H1 (cell line): ENCODE measurements at regions not wholly inside any gene's neighbourhood (a gene's known extent, or its start where the extent isn't known, plus 50 kb on each side); places are given as distances from the start of the nearest gene placed in this dataset.

ENCODE experiments used
- CTCF ChIA-PET: fragments of 300-600 bp; sonication (Branson Sonifier 250); formaldehyde crosslinking; loops from one replicate; lab custom pipeline; 2021; ENCODE audit not compliant: partially characterized antibody; lab: Charles Lee
- POLR2A ChIA-PET: fragments of 300-600 bp; sonication (Branson Sonifier 250); formaldehyde crosslinking; loops from one replicate; lab custom pipeline; 2021; ENCODE audit warnings: inconsistent platforms; ENCODE audit not compliant: partially characterized antibody; lab: Charles Lee
- DNase-seq, 2 experiments: peaks; one replicate each; pipeline versions ENCODE4 v3.0.0 to v3.0.0-alpha.2; 2010 to 2022; ENCODE audit warnings: low spot score in 2 of 2, low read depth in 1 of 2, mixed read lengths in 1 of 2
- FAIRE-seq: peaks from 2 replicates; lab custom pipeline; 2011; peaks lifted over from hg19 to GRCh38; lab: Jason Lieb, UNC
- H2AFZ ChIP-seq: 2 replicates; pipeline ENCODE4 v1.8.1; 2012; ENCODE audit warnings: low read length, inconsistent platforms
- H2AK5ac ChIP-seq: 2 replicates; pipeline ENCODE4 v1.6.1; 2013; ENCODE audit warnings: low read depth, low read length
- H2BK120ac ChIP-seq: replicated peaks from 2 replicates; pipeline ENCODE3; 2013; ENCODE audit warnings: low read depth, low read length, inconsistent platforms
- H2BK12ac ChIP-seq: 2 replicates; pipeline ENCODE4 v1.6.1; 2013; ENCODE audit warnings: low read depth, low read length
- H2BK15ac ChIP-seq: 2 replicates; pipeline ENCODE4 v1.6.1; 2013; ENCODE audit warnings: low read length
- H2BK20ac ChIP-seq: 2 replicates; pipeline ENCODE4 v1.6.1; 2013; ENCODE audit warnings: low read length
- H2BK5ac ChIP-seq: 2 replicates; pipeline ENCODE4 v1.6.1; 2013; ENCODE audit warnings: low read depth, low read length
- H3K14ac ChIP-seq: 2 replicates; pipeline ENCODE4 v1.6.1; 2013; ENCODE audit warnings: inconsistent platforms; ENCODE audit not compliant: insufficient read length
- H3K18ac ChIP-seq: 2 replicates; pipeline ENCODE4 v1.6.1; 2013; ENCODE audit warnings: low read length; ENCODE audit errors: extremely low read depth
- H3K23ac ChIP-seq: 2 replicates; pipeline ENCODE4 v1.6.1; 2013; ENCODE audit warnings: inconsistent platforms; ENCODE audit not compliant: insufficient read length
- H3K23me2 ChIP-seq: 2 replicates; pipeline ENCODE4 v1.6.1; 2013; ENCODE audit warnings: low read depth, low read length
- H3K27ac ChIP-seq: 2 replicates; pipeline ENCODE4 v1.6.1; 2011; ENCODE audit warnings: low read depth, low read length, inconsistent platforms
- H3K27me3 ChIP-seq, 4 experiments: replicated peaks in 1 of 4; 1 replicate in 1 of 4; 2 replicates in 3 of 4; pipeline versions ENCODE4 v1.6.1 to v1.8.1; 2011 to 2013; ENCODE audit warnings: low read length in 3 of 4, mild to moderate bottlenecking in 3 of 4, inconsistent platforms in 2 of 4, mixed read lengths in 2 of 4, moderate library complexity in 1 of 4; ENCODE audit not compliant: control insufficient read depth in 3 of 4, insufficient read depth in 3 of 4; ENCODE audit errors: extremely low read depth in 1 of 4
- H3K36me3 ChIP-seq, 4 experiments: 2 replicates each; pipeline versions ENCODE4 v1.6.1 to v1.8.1; 2011 to 2013; ENCODE audit warnings: mild to moderate bottlenecking in 4 of 4, low read length in 3 of 4, moderate library complexity in 2 of 4, control low read depth in 1 of 4, inconsistent platforms in 1 of 4; ENCODE audit not compliant: insufficient read depth in 4 of 4, control insufficient read depth in 2 of 4
- H3K4ac ChIP-seq: replicated peaks from 2 replicates; pipeline ENCODE3; 2013; ENCODE audit warnings: low read length, low read depth, mixed read lengths, inconsistent platforms; ENCODE audit not compliant: insufficient read length
- H3K4me1 ChIP-seq, 4 experiments: replicated peaks in 1 of 4; 1 replicate in 1 of 4; 2 replicates in 3 of 4; pipeline versions ENCODE4 v1.6.1 to v1.8.1; 2011 to 2013; ENCODE audit warnings: low read length in 3 of 4, inconsistent platforms in 2 of 4, mixed read lengths in 1 of 4; ENCODE audit not compliant: insufficient read depth in 4 of 4, control insufficient read depth in 3 of 4
- H3K4me2 ChIP-seq, 2 experiments: 2 replicates each; pipeline versions ENCODE4 v1.6.1 to v1.8.1; 2011 to 2013; ENCODE audit warnings: low read depth in 2 of 2, low read length in 2 of 2, control low read depth in 1 of 2, inconsistent platforms in 1 of 2, mild to moderate bottlenecking in 1 of 2; ENCODE audit not compliant: insufficient read depth in 1 of 2
- H3K4me3 ChIP-seq, 4 experiments: fragments of 200-600, 300-600 bp in 1 of 4; sonication (generic), shearing (Covaris generic), sonication (Bioruptor Twin) in 1 of 4; 2 replicates each; pipeline versions ENCODE4 v1.5.1 to v1.8.1; 2011 to 2016; ENCODE audit warnings: low read length in 4 of 4, low read depth in 3 of 4, control low read depth in 2 of 4, inconsistent platforms in 2 of 4, mild to moderate bottlenecking in 2 of 4, mixed read lengths in 1 of 4, moderate library complexity in 1 of 4; ENCODE audit not compliant: insufficient read depth in 2 of 4; ENCODE audit errors: extremely low read depth in 1 of 4
- H3K56ac ChIP-seq: replicated peaks from 2 replicates; pipeline ENCODE3; 2013; ENCODE audit warnings: low read depth, mild to moderate bottlenecking, mixed read lengths, low read length, inconsistent platforms; ENCODE audit not compliant: insufficient read length
- H3K79me1 ChIP-seq: 2 replicates; pipeline ENCODE4 v1.6.1; 2013; ENCODE audit warnings: low read depth, low read length, control low read depth
- H3K79me2 ChIP-seq, 2 experiments: 2 replicates each; pipeline versions ENCODE4 v1.6.1 to v1.8.1; 2012 to 2013; ENCODE audit warnings: low read length in 2 of 2, mild to moderate bottlenecking in 2 of 2, inconsistent platforms in 1 of 2; ENCODE audit not compliant: insufficient read depth in 2 of 2, control insufficient read depth in 1 of 2
- H3K9ac ChIP-seq, 4 experiments: replicated peaks in 1 of 4; 1 replicate in 1 of 4; 2 replicates in 3 of 4; pipeline versions ENCODE4 v1.6.1 to v1.8.1; 2011 to 2013; ENCODE audit warnings: low read depth in 3 of 4, low read length in 3 of 4, control low read depth in 2 of 4, mild to moderate bottlenecking in 2 of 4, moderate library complexity in 2 of 4, inconsistent platforms in 1 of 4; ENCODE audit errors: extremely low read depth in 1 of 4
- H3K9me3 ChIP-seq, 2 experiments: 2 replicates each; pipeline versions ENCODE4 v1.6.1 to v1.8.1; 2012 to 2013; ENCODE audit warnings: mild to moderate bottlenecking in 2 of 2, moderate library complexity in 2 of 2, control low read depth in 1 of 2, inconsistent platforms in 1 of 2, low read depth in 1 of 2, low read length in 1 of 2, mixed read lengths in 1 of 2; ENCODE audit not compliant: insufficient read depth in 2 of 2
- H4K20me1 ChIP-seq, 2 experiments: replicated peaks in 1 of 2; 2 replicates each; pipeline versions ENCODE3 to v1.8.1; 2011 to 2013; ENCODE audit warnings: inconsistent platforms in 2 of 2, low read length in 2 of 2, mild to moderate bottlenecking in 1 of 2; ENCODE audit not compliant: insufficient read depth in 2 of 2, control insufficient read depth in 1 of 2
- H4K5ac ChIP-seq: 2 replicates; pipeline ENCODE4 v1.6.1; 2013; ENCODE audit warnings: low read length, low read depth, mixed read lengths, inconsistent platforms; ENCODE audit not compliant: insufficient read length
- H4K8ac ChIP-seq: 2 replicates; pipeline ENCODE4 v1.8.0; 2013; ENCODE audit warnings: mild to moderate bottlenecking, moderate library complexity, low read length, inconsistent platforms; ENCODE audit not compliant: insufficient read depth; ENCODE audit errors: extremely low read depth
- H4K91ac ChIP-seq: replicated peaks from 2 replicates; pipeline ENCODE3; 2013; ENCODE audit warnings: low read length, mixed read lengths, inconsistent platforms; ENCODE audit not compliant: insufficient read length
- JUND ChIP-seq: IDR thresholded peaks from 2 replicates; pipeline ENCODE4 v1.6.1; 2011; ENCODE audit warnings: mild to moderate bottlenecking, improper control_type of control experiment, low read length
- KDM1A ChIP-seq: fragments of 200-600, 300-600 bp; sonication (generic); IDR thresholded peaks from 2 replicates; pipeline ENCODE4 v1.7.1; 2016; ENCODE audit warnings: mild to moderate bottlenecking, low read length, borderline replicate concordance
- KDM4A ChIP-seq: IDR thresholded peaks from one replicate; pipeline ENCODE4 v1.7.1; 2012; ENCODE audit warnings: low read depth, mild to moderate bottlenecking, moderate library complexity, low read length, inconsistent platforms; ENCODE audit not compliant: severe bottlenecking
- KDM5A ChIP-seq: fragments of 200-600 bp; IDR thresholded peaks from 2 replicates; pipeline ENCODE4 v1.7.1; 2012; ENCODE audit warnings: mild to moderate bottlenecking, low read length, inconsistent platforms, mixed read lengths
- NANOG ChIP-seq: IDR thresholded peaks from 2 replicates; pipeline ENCODE4 v1.6.1; 2011; ENCODE audit warnings: low read length, low read depth, mild to moderate bottlenecking, inconsistent platforms; ENCODE audit not compliant: insufficient read depth, poor library complexity, severe bottlenecking
- POLR2A ChIP-seq, 2 experiments: IDR thresholded peaks; 1 replicate in 1 of 2; 2 replicates in 1 of 2; pipeline ENCODE4 v1.6.1; 2011; ENCODE audit warnings: low read depth in 2 of 2, low read length in 2 of 2, mild to moderate bottlenecking in 2 of 2; ENCODE audit errors: control extremely low read depth in 1 of 2
- POLR2AphosphoS5 ChIP-seq: IDR thresholded peaks from 2 replicates; pipeline ENCODE4 v1.6.1; 2011; ENCODE audit warnings: low read depth, low read length
- RAD21 ChIP-seq, 2 experiments: IDR thresholded peaks in 1 of 2; conservative IDR thresholded peaks in 1 of 2; 2 replicates each; pipeline ENCODE4 v1.6.1; 2011; ENCODE audit warnings: low read depth in 2 of 2, low read length in 2 of 2, improper control_type of control experiment in 1 of 2, inconsistent platforms in 1 of 2, mild to moderate bottlenecking in 1 of 2, moderate library complexity in 1 of 2
- SAP30 ChIP-seq: fragments of 300-600 bp; sonication (generic); IDR thresholded peaks from 2 replicates; pipeline ENCODE4 v1.7.1; 2012; ENCODE audit warnings: low read length, moderate library complexity, mild to moderate bottlenecking, inconsistent platforms; ENCODE audit not compliant: insufficient read depth, insufficient replicate concordance
- SIRT6 ChIP-seq: IDR thresholded peaks from one replicate; pipeline ENCODE4 v1.7.1; 2012; ENCODE audit warnings: low read length, inconsistent platforms
- SIX5 ChIP-seq: IDR thresholded peaks from 2 replicates; pipeline ENCODE4 v1.6.1; 2011; ENCODE audit warnings: mild to moderate bottlenecking, low read depth, low read length
- SP4 ChIP-seq: IDR thresholded peaks from 2 replicates; pipeline ENCODE4 v1.6.1; 2012; ENCODE audit warnings: low read length, inconsistent platforms
- USF2 ChIP-seq: IDR thresholded peaks from 2 replicates; pipeline ENCODE4 v1.6.1; 2011; ENCODE audit warnings: low read length, improper control_type of control experiment

- H2AFZ ChIP-seq: peak overlapping the region; percentile 65; the same call in 1 of the 2 replicates
- no peaks in the 10 kb centered on the region for H3K9me3 ChIP-seq
- no peak overlapping the region for H2BK120ac ChIP-seq
- DNase-seq: no peak
- H3K36me3 ChIP-seq: no peaks in the 10 kb centered on the region
- no peak overlapping the region for H3K23ac ChIP-seq
- TF ChIP-seq KDM1A (no peak), JUND (no peak), SIRT6 (no peak), RAD21 (IDR thresholded peaks at IDR 0.05 in 1 of 2, conservative IDR thresholded peaks at IDR 0.05 in 1 of 2; ENCODE audit: low read depth in 2 of 2, low read length in 2 of 2) (no peak), POLR2AphosphoS5 (no peak), SIX5 (no peak), POLR2A (IDR thresholded peaks at IDR 0.05; ENCODE audit: control extremely low read depth in 1 of 2, low read depth in 2 of 2, low read length in 2 of 2) (no peak), SAP30 (no peak), KDM5A (no peak), SP4 (no peak), KDM4A (no peak), NANOG (no peak), USF2 (no peak)
- H2BK5ac ChIP-seq: no peak overlapping the region
- H4K5ac ChIP-seq: no peak overlapping the region
- H3K79me2 ChIP-seq: no peaks in the 10 kb centered on the region
- no peaks in the 10 kb centered on the region for H3K23me2 ChIP-seq
- H3K79me1 ChIP-seq: no peaks in the 10 kb centered on the region
- no peak overlapping the region for H2BK15ac ChIP-seq
- no peak overlapping the region for H3K4ac ChIP-seq
- no peak for FAIRE-seq
- H3K9ac ChIP-seq: no peak overlapping the region
- H2AK5ac ChIP-seq: no peak overlapping the region
- no peaks in the 10 kb centered on the region for H3K27me3 ChIP-seq
- H4K20me1 ChIP-seq: no peaks in the 10 kb centered on the region
- no peak overlapping the region for H3K27ac ChIP-seq
- H4K8ac ChIP-seq: no peak overlapping the region
- H3K4me1 ChIP-seq: no peaks in the 10 kb centered on the region
- CTCF ChIA-PET: interaction anchor here (1.2 kb wide), 1 partner anchor 11 kb away, joined by 3 read pairs; no protein-coding TSS in a partner anchor
- H3K4me2 ChIP-seq: no peak overlapping the region
- H3K4me3 ChIP-seq: no peak overlapping the region
- no peak overlapping the region for H3K18ac ChIP-seq
- no peak overlapping the region for H2BK20ac ChIP-seq
- POLR2A ChIA-PET: no interaction called here
- no peak overlapping the region for H4K91ac ChIP-seq
- no peak overlapping the region for H3K56ac ChIP-seq
- no peak overlapping the region for H2BK12ac ChIP-seq
- no peak overlapping the region for H3K14ac ChIP-seq
Measured at GRCh38 chr11:98740321-98740720, 280.4 kb upstream of the CNTN5 start.
